ENCODE measurements at regions not wholly inside any gene's neighbourhood (a gene's known extent, or its start where the extent isn't known, plus 50 kb on each side); places are given as distances from the start of the nearest gene placed in this dataset.

DNA sequence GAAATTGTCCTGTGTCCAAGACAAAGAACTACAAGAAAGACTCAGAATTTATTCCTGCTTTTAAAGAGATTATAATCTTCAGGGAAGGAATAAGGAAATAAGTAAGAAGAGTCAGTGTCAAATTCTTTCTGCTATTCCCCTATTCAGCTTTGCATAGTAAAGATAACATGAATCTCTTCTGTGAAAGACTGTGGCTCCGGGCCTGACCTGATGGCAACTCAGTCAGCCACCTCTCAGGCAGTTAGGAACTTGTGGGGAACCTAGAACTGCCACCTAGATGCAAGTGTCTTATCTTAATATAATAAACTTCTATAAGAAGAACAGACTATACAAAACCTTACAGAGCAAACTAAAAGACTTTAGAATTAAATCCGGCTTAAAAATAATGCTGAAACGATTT is 382.0 kb downstream of the RAD51AP2 start:
- TF ChIP-seq, protein P1, sequence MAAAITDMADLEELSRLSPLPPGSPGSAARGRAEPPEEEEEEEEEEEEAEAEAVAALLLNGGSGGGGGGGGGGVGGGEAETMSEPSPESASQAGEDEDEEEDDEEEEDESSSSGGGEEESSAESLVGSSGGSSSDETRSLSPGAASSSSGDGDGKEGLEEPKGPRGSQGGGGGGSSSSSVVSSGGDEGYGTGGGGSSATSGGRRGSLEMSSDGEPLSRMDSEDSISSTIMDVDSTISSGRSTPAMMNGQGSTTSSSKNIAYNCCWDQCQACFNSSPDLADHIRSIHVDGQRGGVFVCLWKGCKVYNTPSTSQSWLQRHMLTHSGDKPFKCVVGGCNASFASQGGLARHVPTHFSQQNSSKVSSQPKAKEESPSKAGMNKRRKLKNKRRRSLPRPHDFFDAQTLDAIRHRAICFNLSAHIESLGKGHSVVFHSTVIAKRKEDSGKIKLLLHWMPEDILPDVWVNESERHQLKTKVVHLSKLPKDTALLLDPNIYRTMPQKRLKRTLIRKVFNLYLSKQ (tag by site-specific recombination; IDR thresholded peaks at IDR 0.05; ENCODE audit: borderline replicate concordance) = no peak
- TF ChIP-seq, protein P2, sequence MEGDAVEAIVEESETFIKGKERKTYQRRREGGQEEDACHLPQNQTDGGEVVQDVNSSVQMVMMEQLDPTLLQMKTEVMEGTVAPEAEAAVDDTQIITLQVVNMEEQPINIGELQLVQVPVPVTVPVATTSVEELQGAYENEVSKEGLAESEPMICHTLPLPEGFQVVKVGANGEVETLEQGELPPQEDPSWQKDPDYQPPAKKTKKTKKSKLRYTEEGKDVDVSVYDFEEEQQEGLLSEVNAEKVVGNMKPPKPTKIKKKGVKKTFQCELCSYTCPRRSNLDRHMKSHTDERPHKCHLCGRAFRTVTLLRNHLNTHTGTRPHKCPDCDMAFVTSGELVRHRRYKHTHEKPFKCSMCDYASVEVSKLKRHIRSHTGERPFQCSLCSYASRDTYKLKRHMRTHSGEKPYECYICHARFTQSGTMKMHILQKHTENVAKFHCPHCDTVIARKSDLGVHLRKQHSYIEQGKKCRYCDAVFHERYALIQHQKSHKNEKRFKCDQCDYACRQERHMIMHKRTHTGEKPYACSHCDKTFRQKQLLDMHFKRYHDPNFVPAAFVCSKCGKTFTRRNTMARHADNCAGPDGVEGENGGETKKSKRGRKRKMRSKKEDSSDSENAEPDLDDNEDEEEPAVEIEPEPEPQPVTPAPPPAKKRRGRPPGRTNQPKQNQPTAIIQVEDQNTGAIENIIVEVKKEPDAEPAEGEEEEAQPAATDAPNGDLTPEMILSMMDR (tag by site-specific recombination; IDR thresholded peaks at IDR 0.05) = no peak
- TF ChIP-seq SALL2 (tag by site-specific recombination; IDR thresholded peaks at IDR 0.05; ENCODE audit: borderline replicate concordance) (no peak), ZNF704 (tag by site-specific recombination; IDR thresholded peaks at IDR 0.05) (no peak), ZBTB49 (tag by site-specific recombination; IDR thresholded peaks at IDR 0.05; ENCODE audit: low read depth) (no peak), ZNF571 (tag by site-specific recombination; IDR thresholded peaks at IDR 0.05) (no peak), ZNF324 (tag by site-specific recombination; IDR thresholded peaks at IDR 0.05) (no peak), ZNF514 (tag by site-specific recombination; IDR thresholded peaks at IDR 0.05) (no peak), ZNF596 (tag by site-specific recombination; IDR thresholded peaks at IDR 0.05) (no peak), ZNF692 (tag by site-specific recombination; IDR thresholded peaks at IDR 0.05) (no peak), REST (tag by site-specific recombination; IDR thresholded peaks at IDR 0.05) (no peak), SP3 (tag by site-specific recombination; IDR thresholded peaks at IDR 0.05) (no peak), ZNF585B (tag by site-specific recombination; IDR thresholded peaks at IDR 0.05) (no peak)
- TF ChIP-seq, protein P3, sequence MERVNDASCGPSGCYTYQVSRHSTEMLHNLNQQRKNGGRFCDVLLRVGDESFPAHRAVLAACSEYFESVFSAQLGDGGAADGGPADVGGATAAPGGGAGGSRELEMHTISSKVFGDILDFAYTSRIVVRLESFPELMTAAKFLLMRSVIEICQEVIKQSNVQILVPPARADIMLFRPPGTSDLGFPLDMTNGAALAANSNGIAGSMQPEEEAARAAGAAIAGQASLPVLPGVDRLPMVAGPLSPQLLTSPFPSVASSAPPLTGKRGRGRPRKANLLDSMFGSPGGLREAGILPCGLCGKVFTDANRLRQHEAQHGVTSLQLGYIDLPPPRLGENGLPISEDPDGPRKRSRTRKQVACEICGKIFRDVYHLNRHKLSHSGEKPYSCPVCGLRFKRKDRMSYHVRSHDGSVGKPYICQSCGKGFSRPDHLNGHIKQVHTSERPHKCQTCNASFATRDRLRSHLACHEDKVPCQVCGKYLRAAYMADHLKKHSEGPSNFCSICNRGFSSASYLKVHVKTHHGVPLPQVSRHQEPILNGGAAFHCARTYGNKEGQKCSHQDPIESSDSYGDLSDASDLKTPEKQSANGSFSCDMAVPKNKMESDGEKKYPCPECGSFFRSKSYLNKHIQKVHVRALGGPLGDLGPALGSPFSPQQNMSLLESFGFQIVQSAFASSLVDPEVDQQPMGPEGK (tag by site-specific recombination; IDR thresholded peaks at IDR 0.05) = no peak
